Motor neuron (in vitro differentiated cells): ENCODE measurements at regions not wholly inside any gene's neighbourhood (a gene's known extent, or its start where the extent isn't known, plus 50 kb on each side); places are given as distances from the start of the nearest gene placed in this dataset.
"Not testable (repeated sequence)": the region's sequence is repeated elsewhere in the genome, so short reads cannot be mapped to it uniquely, and the experiment has no call there.

Experiments used
- ATAC-seq, 8 experiments: fragments of 200-7000 bp; cut with Tn5 transposase; replicated peaks in 6 of 8; 2 replicates each; pipeline ENCODE4 v1.8.0; 2021; ENCODE audit warnings: mild to moderate bottlenecking in 8 of 8, moderate library complexity in 8 of 8
- H3K27ac ChIP-seq, 2 donors: fragments of 250-450 bp; sonication (Bioruptor Pico); 2 replicates each; pipeline ENCODE4 v1.9.0; 2021; ENCODE audit warnings: antibody characterized with exemption in 2 of 2, mild to moderate bottlenecking in 2 of 2, moderate library complexity in 1 of 2
- H3K4me1 ChIP-seq, 2 donors: fragments of 250-450 bp; sonication (Bioruptor Pico); replicated peaks in 1 of 2; 2 replicates each; pipeline ENCODE4 v1.6.1; 2021; ENCODE audit warnings: antibody characterized with exemption in 2 of 2, mild to moderate bottlenecking in 2 of 2, moderate library complexity in 1 of 2
- H3K4me3 ChIP-seq, 5 donors: fragments of 250-450 bp; sonication (Bioruptor Pico); 2 replicates each; pipeline ENCODE4 v1.9.0; 2021; ENCODE audit warnings: antibody characterized with exemption in 5 of 5, mild to moderate bottlenecking in 5 of 5, moderate library complexity in 4 of 5
- WGBS, 10 experiments: fragments of 450-650 bp; shearing (Covaris generic); methylation state at CpG; one replicate each; pipeline ENCODE4 v1.0.0; 2022; 5-methylcytosine and 5-hydroxymethylcytosine counted together
- in situ Hi-C, 9 experiments: fragments of 400-800 bp; cut with MboI; loops; one replicate each; pipeline ENCODE4 v1.15.0; 2021; ENCODE audit warnings: low sequenced_read_pairs in 9 of 9, low pct_unique_long_range_greater_than_20kb in 2 of 9; ENCODE audit not compliant: unreplicated experiment in 9 of 9

DNA sequence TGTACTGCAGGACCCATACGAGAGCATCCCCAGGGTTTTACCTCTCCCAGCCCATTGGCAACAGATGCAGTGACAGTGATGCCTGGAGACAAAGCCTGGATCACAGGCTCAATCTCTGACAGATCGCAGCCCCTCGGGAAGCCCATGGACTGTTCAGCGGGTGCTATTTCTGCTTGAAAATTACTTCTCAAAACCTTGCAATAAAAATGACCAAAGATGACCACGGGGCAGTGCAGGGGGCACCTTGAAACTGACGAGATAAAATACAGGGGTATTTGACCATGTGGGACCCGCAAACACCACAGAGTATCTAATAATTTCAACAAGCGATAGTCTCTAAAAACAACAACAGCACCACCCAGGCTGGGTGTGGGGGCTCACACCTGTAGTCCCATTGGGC is 118.3 kb downstream of the C16orf95 start:
- no peak overlapping the region for H3K27ac ChIP-seq
- H3K4me3 ChIP-seq: no peak overlapping the region
- 60 to 100% (median 80%) methylated on average over 1 to 7 of the region's 8 CpGs; no CpG with 5 or more reads in 1 of the 10 experiments for WGBS, 10 experiments
- in situ Hi-C loops: no loop called here
- H3K4me1 ChIP-seq: peaks cover 4 to 9% of the 10 kb centered on the region in 2 donors
- ATAC-seq: no peak

- WGBS, 10 experiments: 83 to 100% (median 100%) methylated on average over 1 to 3 of the region's 3 CpGs; no CpG with 5 or more reads in 4 of the 10 experiments
- Histone ChIP-seq H3K27ac (no peak overlapping the region), H3K4me3 (no peak overlapping the region), H3K4me1 (peaks cover 4 to 9% of the 10 kb centered on the region in 2 donors)
- ATAC-seq: no peak
- in situ Hi-C loops: no loop called here
Measured at GRCh38 chr16:87199379-87199778, 117.8 kb downstream of the C16orf95 start.

DNA sequence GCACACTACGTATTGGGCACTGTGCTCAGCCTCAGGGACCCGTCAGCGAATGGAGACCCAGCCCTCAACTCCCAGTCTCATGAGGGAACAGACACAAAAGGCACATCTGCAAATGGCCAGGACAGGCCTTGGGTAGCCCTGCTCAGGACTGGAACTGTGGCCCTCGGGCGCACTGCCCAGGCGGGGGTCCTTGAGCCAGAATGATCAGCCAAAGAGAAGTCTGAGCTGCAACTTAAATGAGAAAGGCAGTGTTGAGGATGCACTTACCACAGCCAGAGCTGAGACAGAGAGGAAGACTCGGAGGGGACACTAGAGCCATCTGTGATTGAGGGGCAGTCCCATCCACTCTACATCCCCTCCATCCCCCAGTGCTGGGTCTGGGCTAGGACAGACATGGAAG is 117.3 kb downstream of the C16orf95 start:
- Histone ChIP-seq H3K4me3 (no peak overlapping the region), H3K4me1 (peaks cover 4 to 9% of the 10 kb centered on the region in 2 donors), H3K27ac (no peak overlapping the region)
- no peak for ATAC-seq
- in situ Hi-C loops: no loop called here
- 71 to 95% (median 80%) methylated on average over 1 to 4 of the region's 7 CpGs; no CpG with 5 or more reads in 7 of the 10 experiments for WGBS, 10 experiments

- peaks cover 4 to 9% of the 10 kb centered on the region in 2 donors for H3K4me1 ChIP-seq
- no peak overlapping the region for H3K27ac ChIP-seq
- H3K4me3 ChIP-seq: no peak overlapping the region
- in situ Hi-C loops: no loop called here
- no peak for ATAC-seq
- 40 to 100% (median 81%) methylated on average over 1 to 3 of the region's 3 CpGs; no CpG with 5 or more reads in 4 of the 10 experiments for WGBS, 10 experiments
Measured at GRCh38 chr16:87200637-87201036, 116.6 kb downstream of the C16orf95 start.

DNA sequence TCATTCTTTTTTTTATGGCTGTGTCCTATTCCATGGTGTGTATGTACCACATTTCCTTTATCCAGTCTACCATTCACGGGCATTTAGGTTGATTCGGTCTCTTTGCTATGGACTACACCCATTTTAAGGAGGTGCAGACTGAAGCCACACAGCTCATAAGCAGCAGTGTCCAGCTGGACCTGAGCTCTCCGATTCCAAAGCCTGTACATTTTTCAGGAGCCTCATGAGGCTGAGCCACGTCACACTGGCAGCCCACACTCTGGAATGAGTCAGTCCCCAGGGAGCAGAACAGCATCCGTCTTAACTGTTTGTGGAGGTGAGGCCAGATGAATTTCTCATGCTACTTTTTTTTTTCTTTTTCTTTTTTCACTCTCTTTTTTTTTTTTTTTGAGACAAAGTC is 116.1 kb downstream of the C16orf95 start:
- Histone ChIP-seq H3K27ac (no peak overlapping the region), H3K4me3 (no peak overlapping the region), H3K4me1 (peaks cover 4 to 9% of the 10 kb centered on the region in 2 donors)
- in situ Hi-C loops: no loop called here
- WGBS, 10 experiments: 0 to 100% (median 62%) methylated on average over 1 to 5 of the region's 5 CpGs; no CpG with 5 or more reads in 1 of the 10 experiments
- peak in 6 of 8 experiments; percentile 46 to 73 (median 60) for ATAC-seq

GRCh38 chr16:87201790-87202189 is 115.4 kb downstream of the C16orf95 start:
- no peak overlapping the region for H3K4me3 ChIP-seq
- WGBS, 10 experiments: 14 to 100% (median 92%) methylated on average over 1 to 2 of the region's 2 CpGs; no CpG with 5 or more reads in 1 of the 10 experiments
- in situ Hi-C loops: no loop called here
- ATAC-seq: no peak
- peaks cover 4 to 10% of the 10 kb centered on the region in 2 donors for H3K4me1 ChIP-seq
- H3K27ac ChIP-seq: no peak overlapping the region

GRCh38 chr16:87202346-87202745 is 114.8 kb downstream of the C16orf95 start:
- in situ Hi-C loops: no loop called here
- ATAC-seq: peak in 1 of 8 experiments; percentile 2
- no peak overlapping the region for H3K27ac ChIP-seq
- peaks cover 8 to 16% of the 10 kb centered on the region in 2 donors for H3K4me1 ChIP-seq
- H3K4me3 ChIP-seq: no peak overlapping the region
- WGBS, 10 experiments: 40 to 86% (median 80%) methylated on average over 1 to 4 of the region's 4 CpGs; no CpG with 5 or more reads in 3 of the 10 experiments

DNA sequence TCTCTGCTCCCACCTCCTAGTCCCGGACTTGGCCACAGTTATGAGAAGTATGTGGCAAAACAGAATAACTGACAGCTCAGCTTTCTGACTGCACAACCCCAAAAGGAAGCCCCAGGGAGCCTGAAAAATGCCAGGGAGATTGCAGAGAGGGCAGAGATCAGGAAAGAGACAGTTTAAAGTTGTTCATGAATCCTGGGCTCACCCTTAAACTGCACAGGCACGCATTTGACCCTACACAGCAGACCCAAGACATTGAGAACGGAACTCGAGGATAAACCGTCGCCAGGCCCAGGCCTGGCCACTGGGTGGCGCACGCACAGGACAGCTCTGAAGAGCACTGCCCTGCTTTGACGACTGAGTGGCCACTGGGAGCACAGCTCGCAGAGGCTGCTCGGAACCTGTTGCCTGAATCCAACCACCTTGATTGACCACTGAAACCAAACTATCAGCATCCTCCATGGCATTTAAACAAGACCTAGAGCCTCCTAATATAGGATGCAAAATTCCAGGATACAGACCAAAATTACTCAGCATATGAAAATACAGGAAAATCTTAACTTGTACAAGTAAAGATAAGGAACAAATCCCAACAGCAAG is 114.0 kb downstream of the C16orf95 start:
- WGBS, 10 experiments: 0 to 20% (median 10%) methylated on average over 2 to 10 of the region's 11 CpGs; no CpG with 5 or more reads in 2 of the 10 experiments
- peaks cover 16 to 24% of the 10 kb centered on the region in 2 donors for H3K4me1 ChIP-seq
- no peak overlapping the region for H3K27ac ChIP-seq
- in situ Hi-C loops: no loop called here
- ATAC-seq: peak; percentile 6 to 79 (median 66)
- H3K4me3 ChIP-seq: no peak overlapping the region

GRCh38 chr16:87206646-87207451 is 110.3 kb downstream of the C16orf95 start:
- H3K27ac ChIP-seq: no peak overlapping the region
- H3K4me1 ChIP-seq: peaks cover 13 to 15% of the 10 kb centered on the region in 2 donors
- no peak overlapping the region for H3K4me3 ChIP-seq
- ATAC-seq: peak in 4 of 8 experiments; percentile 24 to 67 (median 57)
- WGBS, 10 experiments: 5 to 81% (median 68%) methylated on average over 6 to 14 of the region's 14 CpGs; no CpG with 5 or more reads in 1 of the 10 experiments
- in situ Hi-C loops: no loop called here

DNA sequence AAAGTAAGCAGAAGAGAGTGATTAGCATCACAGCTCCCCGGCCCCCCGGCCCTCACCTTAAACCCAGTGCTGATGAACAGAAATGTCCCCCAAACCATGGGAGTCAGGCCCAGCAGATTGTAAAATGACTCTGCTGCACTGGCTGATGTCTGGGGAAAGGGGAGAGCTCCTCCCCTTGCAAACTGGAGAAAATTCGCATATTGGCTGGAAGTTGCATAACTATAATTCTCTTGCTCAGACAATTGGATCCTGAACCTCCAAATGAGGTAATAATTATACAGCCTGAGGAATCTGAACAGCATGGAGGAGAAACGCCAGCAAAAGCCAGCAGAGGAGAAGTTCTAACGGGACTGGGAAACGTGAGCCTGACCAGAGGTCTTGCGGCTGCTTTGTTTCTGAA is 109.7 kb downstream of the C16orf95 start:
- peaks cover 13 to 15% of the 10 kb centered on the region in 2 donors for H3K4me1 ChIP-seq
- WGBS, 10 experiments: 0 to 65% (median 25%) methylated on average over 1 to 3 of the region's 7 CpGs; no CpG with 5 or more reads in 2 of the 10 experiments
- in situ Hi-C loops: no loop called here
- no peak overlapping the region for H3K27ac ChIP-seq
- no peak overlapping the region for H3K4me3 ChIP-seq
- ATAC-seq: peak in 6 of 8 experiments; percentile 29 to 86 (median 63)

GRCh38 chr16:87207965-87208364 is 109.2 kb downstream of the C16orf95 start:
- peaks cover 13 to 15% of the 10 kb centered on the region in 2 donors for H3K4me1 ChIP-seq
- ATAC-seq: peak; percentile 25 to 67 (median 51)
- H3K27ac ChIP-seq: no peak overlapping the region
- no peak overlapping the region for H3K4me3 ChIP-seq
- in situ Hi-C loops: no loop called here
- 6 to 67% (median 54%) methylated on average over 1 to 3 of the region's 3 CpGs; no CpG with 5 or more reads in 5 of the 10 experiments for WGBS, 10 experiments

- in situ Hi-C loops, H3K4me3 ChIP-seq, H3K27ac ChIP-seq, ATAC-seq: not testable (repeated sequence)
- 83 to 100% methylated on average over 1 of the region's 5 CpGs; no CpG with 5 or more reads in 8 of the 10 experiments for WGBS, 10 experiments
- peaks cover 13 to 15% of the 10 kb centered on the region in 2 donors for H3K4me1 ChIP-seq
Measured at GRCh38 chr16:87208968-87209367, 108.2 kb downstream of the C16orf95 start.
